D341Med (cell line): ENCODE measurements at regions not wholly inside any gene's neighbourhood (a gene's known extent, or its start where the extent isn't known, plus 50 kb on each side); places are given as distances from the start of the nearest gene placed in this dataset.
A peak's percentile ranks its signal among the peaks of the same experiment; 100 is the strongest.

Experiments
- DNase-seq: peaks from one replicate; pipeline ENCODE4 v3.0.0; 2012; ENCODE audit warnings: low spot score

DNA sequence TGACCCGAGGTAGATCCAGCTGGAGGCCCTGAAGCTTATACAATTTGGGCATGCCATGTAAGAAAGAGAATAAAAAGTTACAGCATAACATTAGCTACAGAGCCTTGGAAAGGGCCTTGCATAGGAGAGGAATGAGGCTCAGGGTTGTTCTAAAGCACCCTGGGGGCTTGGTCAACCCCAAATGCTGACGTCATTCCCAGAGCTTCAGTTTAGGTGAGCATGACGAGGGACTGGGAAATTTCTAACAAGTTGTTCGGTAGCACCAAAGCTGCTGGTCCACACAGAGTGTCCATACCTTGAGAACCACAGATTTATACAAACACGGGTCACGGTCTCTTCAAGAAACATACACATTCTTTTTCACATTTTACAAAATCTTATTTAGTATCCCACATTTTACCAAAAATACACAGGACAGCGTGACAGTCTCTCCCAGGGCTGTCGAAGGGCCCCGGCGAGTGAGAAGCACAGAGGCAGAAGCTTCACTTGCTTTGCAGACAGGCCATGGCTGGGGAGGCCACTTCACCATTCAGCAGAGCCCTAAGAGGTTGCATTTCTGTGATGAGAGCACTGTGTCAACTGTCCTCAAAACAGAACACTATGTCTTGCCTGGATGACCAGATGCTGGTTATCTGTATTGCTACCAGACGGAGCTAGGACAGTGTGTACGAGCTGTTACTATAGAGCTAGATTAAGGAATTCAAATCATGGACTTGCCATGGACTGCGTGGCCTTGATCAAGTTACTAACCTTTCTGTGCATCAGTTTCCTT is 68.2 kb upstream of the ARRDC4 start:
- no peak for DNase-seq

DNA sequence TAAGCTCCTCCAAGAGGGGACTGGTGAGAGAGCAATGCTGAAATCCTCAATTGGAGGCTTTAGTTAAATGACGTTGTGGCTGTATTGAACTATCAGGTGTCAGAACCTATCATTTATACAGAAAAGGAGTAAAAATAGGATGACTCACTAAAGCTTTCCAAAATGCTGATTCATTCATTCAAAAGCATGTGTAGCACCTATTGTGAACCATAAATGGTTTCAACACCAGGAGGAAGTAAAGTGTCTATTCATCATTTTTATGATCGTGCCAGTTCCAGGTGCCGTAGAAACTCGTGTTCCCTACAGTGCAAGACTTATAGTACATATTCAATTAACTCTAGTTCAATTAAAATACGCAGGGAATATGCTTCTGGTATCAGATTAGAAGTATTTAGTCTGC is 66.5 kb upstream of the ARRDC4 start:
- no peak for DNase-seq

DNA sequence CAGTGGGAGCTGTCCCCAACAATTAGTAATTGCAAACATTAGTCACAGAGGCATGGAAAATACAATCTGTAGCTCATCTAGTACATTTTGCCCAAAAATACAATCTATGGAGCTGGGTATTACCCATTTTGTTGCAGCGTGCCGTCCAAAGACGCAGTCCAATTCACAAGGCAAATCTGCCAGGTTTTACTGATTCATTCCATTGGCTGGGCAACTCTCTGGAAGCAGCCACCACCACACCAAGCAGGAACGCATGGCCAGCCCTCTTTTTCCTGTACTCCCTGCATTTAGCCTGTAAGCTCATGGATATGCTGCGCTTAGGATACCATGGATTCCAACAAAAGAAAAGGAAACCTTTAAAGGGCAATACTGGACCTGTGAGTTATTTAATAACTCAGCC is 60.5 kb upstream of the ARRDC4 start:
- no peak for DNase-seq

DNA sequence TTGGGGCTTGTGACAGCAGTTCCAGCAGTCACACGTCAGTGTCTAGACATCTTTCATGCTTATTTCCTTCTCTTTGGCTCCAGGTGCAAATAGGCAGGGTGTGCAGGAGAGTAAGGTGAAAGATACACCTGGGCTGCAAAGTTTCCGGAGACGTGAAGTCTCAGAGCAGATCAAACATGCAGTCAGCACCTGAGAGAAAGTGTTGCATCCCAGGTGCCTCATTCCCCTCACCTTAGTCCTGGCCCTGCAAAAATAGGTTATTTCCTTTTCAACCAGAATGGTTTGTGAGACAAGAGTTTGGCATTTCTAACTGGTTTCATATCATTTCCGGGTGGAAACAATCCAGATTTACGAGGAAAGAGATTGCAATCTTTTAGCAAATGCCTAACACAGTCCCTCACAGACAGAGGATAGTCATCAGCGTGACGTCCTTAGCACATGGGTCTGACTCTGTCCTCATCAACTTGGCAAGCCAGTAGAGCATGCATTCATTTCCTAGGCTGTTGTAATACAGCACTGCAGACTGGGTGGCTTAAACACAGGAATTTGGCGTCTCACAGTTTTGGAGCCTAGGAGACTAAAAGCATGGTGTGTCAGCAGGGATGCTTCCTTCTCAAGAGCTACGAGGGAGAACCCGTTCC is 58.2 kb upstream of the ARRDC4 start:
- DNase-seq, result no peak

DNA sequence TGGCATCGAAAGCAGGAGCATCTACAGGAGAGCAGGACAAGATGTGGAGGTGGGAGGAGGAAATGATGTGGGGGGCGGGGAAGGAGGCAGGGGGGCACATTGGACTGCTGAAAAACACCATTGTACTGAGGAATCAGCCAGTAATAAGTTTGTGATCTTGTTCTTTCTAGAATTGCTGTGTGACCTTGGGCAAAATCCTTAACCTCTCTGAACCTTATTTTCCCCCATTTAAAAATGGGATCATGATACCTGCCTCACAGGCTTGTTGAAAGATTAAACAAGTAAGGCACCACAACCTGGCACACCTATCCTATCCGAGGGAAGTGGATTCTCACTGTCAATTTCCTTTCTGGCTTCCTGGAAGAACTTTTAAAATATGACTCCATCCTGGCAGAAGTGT is 56.9 kb upstream of the ARRDC4 start:
- DNase-seq, result no peak

DNA sequence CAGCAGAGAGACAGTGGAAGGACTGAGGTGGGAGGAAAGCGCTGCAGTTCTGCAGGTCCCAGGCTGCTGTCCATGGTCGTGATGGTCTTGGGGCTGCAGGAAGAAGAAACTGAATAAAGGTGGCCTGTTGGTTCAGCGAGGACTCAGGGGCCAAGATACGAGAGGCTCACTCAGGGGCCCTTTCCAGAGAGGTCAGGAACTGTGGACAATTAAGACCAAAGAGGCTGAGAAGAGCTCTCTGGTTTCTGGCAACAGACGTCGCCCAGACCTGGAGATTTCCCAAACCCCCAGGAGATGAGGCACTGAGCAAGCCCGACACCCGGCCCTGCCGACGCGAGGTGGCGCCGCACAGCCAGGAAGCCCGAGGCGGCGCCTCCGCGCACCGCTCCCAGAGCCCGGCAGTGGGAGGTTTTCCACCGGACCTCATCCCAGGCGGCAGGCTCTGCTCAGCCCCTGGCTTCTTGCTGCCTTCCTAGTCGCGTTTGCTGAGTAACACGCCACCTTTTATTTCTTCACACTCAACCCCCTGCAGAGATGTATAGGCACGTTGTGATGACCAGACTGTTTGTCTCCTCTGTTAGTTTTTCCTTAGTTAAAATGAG is 56.4 kb upstream of the ARRDC4 start:
- DNase-seq, result peak; percentile 90

DNA sequence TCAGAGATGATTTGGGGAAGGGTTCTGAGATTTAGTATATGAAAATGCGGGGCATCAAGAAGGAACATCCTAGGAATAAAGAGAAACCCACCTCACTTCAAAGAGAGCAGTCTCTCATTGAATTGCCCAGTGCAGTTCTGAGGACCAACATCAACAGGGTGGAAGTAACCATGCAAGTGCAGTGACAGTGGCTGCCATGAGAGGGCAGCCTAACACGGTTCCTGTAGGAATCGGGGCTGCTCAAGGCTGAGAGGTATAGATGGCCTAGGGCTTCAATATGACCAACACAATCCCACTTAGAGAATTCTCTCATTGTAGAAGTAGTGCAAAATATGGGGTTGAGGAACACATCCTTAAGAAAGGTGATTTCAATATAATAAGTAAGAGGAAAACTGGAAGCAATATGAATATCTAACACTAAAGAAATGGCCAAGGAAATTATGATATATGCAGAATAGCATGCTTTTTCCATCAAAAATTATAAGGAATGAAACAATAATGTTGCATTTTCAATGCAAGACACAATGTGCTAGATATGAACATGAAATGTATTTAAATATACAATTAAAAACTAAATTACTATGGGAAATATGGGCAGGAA is 51.1 kb upstream of the ARRDC4 start:
- DNase-seq, result peak; percentile 78
